ENCODE measurements at regions not wholly inside any gene's neighbourhood (a gene's known extent, or its start where the extent isn't known, plus 50 kb on each side); places are given as distances from the start of the nearest gene placed in this dataset.
"Not testable (repeated sequence)": the region's sequence is repeated elsewhere in the genome, so short reads cannot be mapped to it uniquely, and the experiment has no call there.

DNA sequence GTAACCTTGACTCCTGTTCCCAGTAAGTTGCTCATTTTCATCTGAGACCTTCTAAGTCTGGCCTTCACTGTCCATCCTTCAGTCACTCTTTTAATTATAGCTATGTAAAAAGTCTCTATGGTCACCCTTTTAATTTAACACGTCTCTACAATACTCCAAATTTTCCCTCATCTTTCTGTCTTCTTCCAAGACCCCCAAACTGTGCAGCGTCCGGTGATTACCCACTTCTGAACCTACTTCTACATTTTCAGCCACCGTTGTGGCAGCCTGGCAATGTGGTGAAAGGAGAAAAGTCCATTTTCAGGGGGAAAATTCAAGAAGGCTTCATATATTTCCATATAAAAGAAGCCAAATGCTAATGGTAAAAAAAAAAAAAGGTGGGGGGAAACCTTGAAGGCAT is 283.4 kb downstream of the POTED start:
- H3K4me3 ChIP-seq; H3K27ac ChIP-seq; in situ Hi-C loops (cut with MboI; ENCODE audit: low pct_ligation_motif_present in 1 of 4, low pct_unique_long_range_greater_than_20kb in 1 of 4, low sequenced_read_pairs in 3 of 4); H3K4me1 ChIP-seq; H3K9me3 ChIP-seq; intact Hi-C loops (cut with DNase I; ENCODE audit: low total_unique reads); H3K27me3 ChIP-seq; H3K36me3 ChIP-seq; DNase-seq: not testable (repeated sequence)
- whole genome bisulfite sequencing, 2 donors (ENCODE audit: low coverage in 1 of 2), result 46 to 63% methylated on average over 4 of the region's 4 CpGs

DNA sequence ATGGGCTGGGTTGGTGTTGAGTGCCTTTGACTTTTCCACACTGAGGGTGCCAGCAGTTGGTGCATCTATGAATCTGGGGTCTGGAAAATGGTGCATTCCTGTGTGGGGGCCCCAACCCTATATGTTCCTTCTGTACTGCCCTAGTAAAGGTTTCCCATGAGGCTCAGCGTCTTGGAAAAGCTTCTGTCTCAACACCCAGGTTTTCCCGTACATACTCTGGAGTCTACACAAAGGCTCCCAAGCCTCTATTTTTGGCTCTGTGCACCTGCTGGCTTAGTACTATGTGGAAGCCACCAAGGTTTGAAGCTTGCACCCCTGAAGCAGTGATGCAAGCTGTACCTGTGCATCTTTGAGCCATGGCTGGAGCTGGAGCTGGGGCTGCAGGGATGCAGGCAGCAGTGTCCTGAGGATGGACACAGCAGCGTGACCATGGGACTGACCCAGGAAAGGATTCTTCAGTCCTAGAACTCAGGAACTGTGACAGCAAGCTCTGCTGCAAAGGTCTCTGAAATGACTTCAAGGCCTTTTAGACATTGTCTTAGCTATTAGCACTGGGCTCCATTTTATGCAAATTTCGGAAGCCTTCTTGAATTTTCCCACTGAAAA is 282.7 kb downstream of the POTED start:
- H3K4me1 ChIP-seq; H3K27ac ChIP-seq; H3K4me3 ChIP-seq; intact Hi-C loops (cut with DNase I; ENCODE audit: low total_unique reads); H3K9me3 ChIP-seq; H3K27me3 ChIP-seq; in situ Hi-C loops (cut with MboI; ENCODE audit: low pct_ligation_motif_present in 1 of 4, low pct_unique_long_range_greater_than_20kb in 1 of 4, low sequenced_read_pairs in 3 of 4); H3K36me3 ChIP-seq; DNase-seq: not testable (repeated sequence)
- WGBS, 2 donors (ENCODE audit: low coverage in 1 of 2), result 60 to 65% methylated on average over 4 of the region's 4 CpGs

DNA sequence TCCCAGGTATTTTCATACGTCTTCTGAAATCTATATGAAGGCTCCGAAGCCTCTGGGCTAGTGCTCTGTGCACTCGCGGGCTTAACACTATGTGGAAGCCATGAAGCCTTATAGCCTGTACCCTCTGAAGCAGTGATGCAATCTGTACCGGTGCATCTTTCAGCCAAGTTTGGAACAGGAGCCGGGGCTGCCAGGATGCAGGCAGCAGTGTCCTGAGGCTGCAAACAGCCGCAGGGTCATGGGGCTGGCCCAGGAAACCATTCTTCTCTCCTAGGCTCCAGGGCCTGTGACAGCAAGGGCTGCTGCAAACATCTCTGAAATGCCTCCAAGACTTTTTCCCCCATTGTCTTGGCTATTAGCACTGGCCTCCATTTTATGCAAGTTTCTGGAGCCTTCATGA is 279.6 kb downstream of the POTED start:
- H3K36me3 ChIP-seq; H3K27ac ChIP-seq; H3K27me3 ChIP-seq; intact Hi-C loops (cut with DNase I; ENCODE audit: low total_unique reads); DNase-seq; H3K9me3 ChIP-seq; H3K4me3 ChIP-seq; in situ Hi-C loops (cut with MboI; ENCODE audit: low pct_ligation_motif_present in 1 of 4, low pct_unique_long_range_greater_than_20kb in 1 of 4, low sequenced_read_pairs in 3 of 4); H3K4me1 ChIP-seq: not testable (repeated sequence)
- 62% methylated on average over 7 of the region's 7 CpGs; no CpG with 5 or more reads in 1 of the 2 donors for WGBS, 2 donors (ENCODE audit: low coverage in 1 of 2)

DNA sequence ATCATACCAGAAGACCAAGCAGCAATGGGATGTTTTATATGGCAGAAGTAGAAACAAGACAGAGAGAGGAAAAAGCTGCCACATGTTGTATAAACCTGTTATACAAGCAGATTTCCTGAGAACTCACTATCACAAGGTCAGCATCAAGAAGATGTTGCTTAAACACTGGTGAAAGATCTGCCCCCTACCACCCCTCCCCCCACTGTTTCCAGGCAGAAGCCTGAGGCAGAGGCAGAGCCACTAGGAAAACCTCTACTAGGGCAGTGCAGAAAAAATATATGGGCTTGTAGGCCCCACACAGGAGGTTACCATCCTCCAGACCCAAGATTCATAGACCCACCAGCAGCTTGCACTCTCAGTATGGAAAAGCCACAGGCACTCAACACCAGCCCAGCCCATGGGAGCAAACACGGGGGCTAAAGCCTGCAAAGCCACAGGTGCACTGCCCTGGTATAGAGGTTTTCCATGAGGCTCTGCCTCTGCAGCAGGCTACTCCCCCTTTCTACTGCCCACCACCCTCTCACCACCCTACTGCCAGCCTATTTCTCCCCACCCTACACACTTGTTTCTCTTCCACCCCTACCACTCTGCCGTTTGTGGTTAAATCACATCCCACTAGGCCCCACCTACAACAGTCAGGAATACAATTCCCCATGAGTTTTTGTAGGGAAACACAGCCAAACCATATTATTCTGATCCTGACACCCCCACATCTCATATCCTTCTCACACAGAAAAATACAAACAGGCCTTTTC is 274.2 kb downstream of the POTED start:
- WGBS, 2 donors (ENCODE audit: low coverage in 1 of 2), result 67 to 91% methylated on average over 2 of the region's 2 CpGs
- H3K4me3 ChIP-seq; H3K9me3 ChIP-seq; H3K36me3 ChIP-seq; H3K4me1 ChIP-seq; intact Hi-C loops (cut with DNase I; ENCODE audit: low total_unique reads); H3K27ac ChIP-seq; H3K27me3 ChIP-seq; DNase-seq; in situ Hi-C loops (cut with MboI; ENCODE audit: low pct_ligation_motif_present in 1 of 4, low pct_unique_long_range_greater_than_20kb in 1 of 4, low sequenced_read_pairs in 3 of 4): not testable (repeated sequence)

DNA sequence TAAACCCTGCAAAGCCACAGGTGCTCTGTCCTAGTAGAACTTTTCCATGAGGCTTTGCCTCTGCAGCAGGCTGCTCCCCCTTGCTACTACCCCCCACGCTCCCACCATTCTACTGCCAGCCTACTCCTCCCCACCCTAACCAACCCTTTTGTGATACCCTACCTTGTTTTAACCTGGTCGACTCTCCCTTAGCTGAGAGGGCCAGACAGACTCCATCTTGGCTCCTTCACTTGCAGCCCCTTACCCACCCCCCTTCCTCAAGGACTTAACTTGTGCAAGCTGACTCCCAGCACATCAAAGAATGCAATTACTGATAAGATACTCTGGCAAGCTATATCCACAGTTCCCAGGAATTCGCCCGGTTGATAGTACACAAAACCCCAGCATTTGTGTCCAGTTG is 267.9 kb downstream of the POTED start:
- H3K36me3 ChIP-seq; H3K27me3 ChIP-seq; DNase-seq; H3K27ac ChIP-seq; intact Hi-C loops (cut with DNase I; ENCODE audit: low total_unique reads); H3K4me1 ChIP-seq; H3K9me3 ChIP-seq; in situ Hi-C loops (cut with MboI; ENCODE audit: low pct_ligation_motif_present in 1 of 4, low pct_unique_long_range_greater_than_20kb in 1 of 4, low sequenced_read_pairs in 3 of 4); H3K4me3 ChIP-seq: not testable (repeated sequence)
- 79 to 83% methylated on average over 4 of the region's 4 CpGs for WGBS, 2 donors (ENCODE audit: low coverage in 1 of 2)

DNA sequence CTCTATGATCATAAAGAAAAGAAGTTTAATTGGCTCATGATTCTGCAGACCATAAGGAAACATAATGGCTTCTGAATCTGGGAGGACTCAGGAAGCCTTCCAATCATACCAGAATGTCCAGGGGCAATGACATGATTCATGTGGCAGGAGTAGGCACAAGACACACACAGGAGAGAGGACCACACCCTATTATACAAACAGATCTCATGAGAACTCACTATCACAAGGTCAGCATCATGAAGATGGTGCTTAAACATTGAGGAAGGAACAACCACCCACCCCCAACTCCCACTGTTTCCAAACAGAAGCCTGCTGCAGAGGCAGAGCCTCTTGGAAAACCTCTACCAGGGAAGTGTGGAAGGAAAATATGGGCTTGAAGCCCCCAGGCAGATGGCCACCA is 267.4 kb downstream of the POTED start:
- H3K27me3 ChIP-seq; in situ Hi-C loops (cut with MboI; ENCODE audit: low pct_ligation_motif_present in 1 of 4, low pct_unique_long_range_greater_than_20kb in 1 of 4, low sequenced_read_pairs in 3 of 4); H3K9me3 ChIP-seq; H3K27ac ChIP-seq; intact Hi-C loops (cut with DNase I; ENCODE audit: low total_unique reads); H3K36me3 ChIP-seq; H3K4me3 ChIP-seq; H3K4me1 ChIP-seq; DNase-seq: not testable (repeated sequence)

DNA sequence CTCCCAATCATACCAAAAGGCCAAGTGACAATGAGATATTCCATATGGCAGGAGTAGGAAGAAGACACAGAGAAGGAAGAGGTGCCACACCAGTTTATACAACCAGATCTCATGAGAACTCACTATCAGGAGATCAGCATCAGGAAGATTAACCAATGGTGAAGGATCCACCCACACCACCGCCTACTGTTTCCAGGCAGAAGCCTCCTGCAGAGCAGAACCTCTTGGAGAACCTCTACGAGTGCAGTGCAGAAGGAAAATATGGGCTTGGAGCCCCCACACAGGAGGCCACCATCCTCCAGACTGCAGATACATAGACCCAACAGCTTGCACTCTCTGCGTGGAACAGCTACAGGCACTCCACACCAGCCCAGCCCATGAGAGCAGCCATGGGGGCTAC is 264.4 kb downstream of the POTED start:
- intact Hi-C loops (cut with DNase I; ENCODE audit: low total_unique reads); H3K4me1 ChIP-seq; DNase-seq; H3K9me3 ChIP-seq; H3K4me3 ChIP-seq; H3K27ac ChIP-seq; H3K36me3 ChIP-seq; H3K27me3 ChIP-seq; in situ Hi-C loops (cut with MboI; ENCODE audit: low pct_ligation_motif_present in 1 of 4, low pct_unique_long_range_greater_than_20kb in 1 of 4, low sequenced_read_pairs in 3 of 4): not testable (repeated sequence)
- WGBS, 2 donors (ENCODE audit: low coverage in 1 of 2), result 58 to 80% methylated on average over 1 to 3 of the region's 3 CpGs

DNA sequence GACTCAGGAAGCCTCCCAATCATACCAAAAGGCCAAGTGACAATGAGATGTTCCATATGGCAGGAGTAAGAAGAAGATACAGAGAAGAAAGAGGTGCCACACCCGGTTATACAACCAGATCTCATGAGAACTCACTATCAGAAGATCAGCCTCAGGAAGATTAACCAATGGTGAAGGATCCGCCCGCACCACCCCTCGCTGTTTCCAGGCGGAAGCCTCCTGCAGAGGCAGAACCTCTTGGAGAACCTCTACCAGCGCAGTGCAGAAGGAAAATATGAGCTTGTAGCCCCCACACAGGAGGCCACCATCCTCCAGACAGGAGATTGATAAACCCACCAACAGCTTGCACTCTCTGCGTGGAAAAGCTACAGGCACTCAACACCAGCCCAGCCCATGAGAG is 245.1 kb downstream of the POTED start:
- no peak for DNase-seq
- no peak overlapping the region for H3K27ac ChIP-seq
- TF ChIP-seq EP300 (IDR thresholded peaks at IDR 0.05; ENCODE audit: low read depth) (no peak), POLR2AphosphoS5 (IDR thresholded peaks at IDR 0.05) (no peak), POLR2A (IDR thresholded peaks at IDR 0.05) (no peak)
- TF ChIP-seq, protein P1, sequence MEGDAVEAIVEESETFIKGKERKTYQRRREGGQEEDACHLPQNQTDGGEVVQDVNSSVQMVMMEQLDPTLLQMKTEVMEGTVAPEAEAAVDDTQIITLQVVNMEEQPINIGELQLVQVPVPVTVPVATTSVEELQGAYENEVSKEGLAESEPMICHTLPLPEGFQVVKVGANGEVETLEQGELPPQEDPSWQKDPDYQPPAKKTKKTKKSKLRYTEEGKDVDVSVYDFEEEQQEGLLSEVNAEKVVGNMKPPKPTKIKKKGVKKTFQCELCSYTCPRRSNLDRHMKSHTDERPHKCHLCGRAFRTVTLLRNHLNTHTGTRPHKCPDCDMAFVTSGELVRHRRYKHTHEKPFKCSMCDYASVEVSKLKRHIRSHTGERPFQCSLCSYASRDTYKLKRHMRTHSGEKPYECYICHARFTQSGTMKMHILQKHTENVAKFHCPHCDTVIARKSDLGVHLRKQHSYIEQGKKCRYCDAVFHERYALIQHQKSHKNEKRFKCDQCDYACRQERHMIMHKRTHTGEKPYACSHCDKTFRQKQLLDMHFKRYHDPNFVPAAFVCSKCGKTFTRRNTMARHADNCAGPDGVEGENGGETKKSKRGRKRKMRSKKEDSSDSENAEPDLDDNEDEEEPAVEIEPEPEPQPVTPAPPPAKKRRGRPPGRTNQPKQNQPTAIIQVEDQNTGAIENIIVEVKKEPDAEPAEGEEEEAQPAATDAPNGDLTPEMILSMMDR (IDR thresholded peaks at IDR 0.05), result no peak
- no peak overlapping the region for H3K4me3 ChIP-seq
- in situ Hi-C loops (cut with MboI; ENCODE audit: low pct_ligation_motif_present in 1 of 4, low pct_unique_long_range_greater_than_20kb in 1 of 4, low sequenced_read_pairs in 3 of 4), result no loop called here
- no peaks in the 10 kb centered on the region for H3K9me3 ChIP-seq
- H3K4me1 ChIP-seq, result no peaks in the 10 kb centered on the region
- no peaks in the 10 kb centered on the region for H3K27me3 ChIP-seq
- intact Hi-C loops (cut with DNase I; ENCODE audit: low total_unique reads), result no loop called here
- 80% methylated on average over 7 of the region's 7 CpGs; no CpG with 5 or more reads in 1 of the 2 donors for WGBS, 2 donors (ENCODE audit: low coverage in 1 of 2)
- no peaks in the 10 kb centered on the region for H3K36me3 ChIP-seq

DNA sequence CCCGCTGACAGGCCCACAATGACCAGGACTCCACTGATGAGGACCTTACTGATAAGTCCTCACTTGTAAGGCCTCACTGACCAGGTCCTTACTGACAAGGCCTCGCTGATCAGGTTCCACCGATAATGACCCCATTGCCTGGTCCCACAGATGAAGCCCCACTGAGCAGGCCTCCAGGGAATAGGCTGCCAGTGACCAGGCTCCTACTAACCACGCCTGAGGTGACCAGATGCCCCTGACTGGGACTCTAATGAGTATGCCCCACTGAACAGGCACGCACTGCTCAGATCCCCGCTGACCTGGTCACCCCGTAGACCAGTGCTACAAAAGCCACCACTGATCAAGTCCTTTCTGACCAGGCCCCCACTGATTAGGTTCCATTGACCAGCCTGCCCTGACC is 241.2 kb downstream of the POTED start:
- in situ Hi-C loops (cut with MboI; ENCODE audit: low pct_ligation_motif_present in 1 of 4, low pct_unique_long_range_greater_than_20kb in 1 of 4, low sequenced_read_pairs in 3 of 4); H3K4me3 ChIP-seq; H3K27me3 ChIP-seq; H3K9me3 ChIP-seq; H3K27ac ChIP-seq; H3K36me3 ChIP-seq; H3K4me1 ChIP-seq; intact Hi-C loops (cut with DNase I; ENCODE audit: low total_unique reads); DNase-seq: not testable (repeated sequence)
- WGBS, 2 donors (ENCODE audit: low coverage in 1 of 2), result 87% methylated on average over 4 of the region's 7 CpGs; no CpG with 5 or more reads in 1 of the 2 donors

DNA sequence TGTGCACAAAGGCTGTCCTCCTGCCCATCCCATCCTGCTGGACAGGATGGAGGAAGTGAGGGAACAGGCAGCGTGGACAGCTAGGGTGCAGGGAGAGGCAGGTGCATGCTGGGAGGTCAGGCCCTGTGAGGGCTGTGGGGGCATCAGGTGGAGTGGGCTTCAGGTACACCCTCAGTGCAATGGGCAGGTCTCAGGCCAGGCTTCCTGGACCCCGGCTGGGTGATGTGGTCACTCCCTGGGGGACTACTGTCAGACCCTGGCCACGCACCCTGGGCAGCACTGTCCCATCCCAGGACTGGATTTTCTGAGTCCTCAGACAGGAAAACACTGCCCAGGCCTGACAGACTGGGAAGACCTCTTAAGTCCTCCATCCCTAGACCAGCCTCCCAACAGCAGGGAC is 239.9 kb downstream of the POTED start:
- in situ Hi-C loops (cut with MboI; ENCODE audit: low pct_ligation_motif_present in 1 of 4, low pct_unique_long_range_greater_than_20kb in 1 of 4, low sequenced_read_pairs in 3 of 4); H3K9me3 ChIP-seq; H3K4me3 ChIP-seq; H3K27ac ChIP-seq; H3K4me1 ChIP-seq; intact Hi-C loops (cut with DNase I; ENCODE audit: low total_unique reads); DNase-seq; H3K27me3 ChIP-seq; H3K36me3 ChIP-seq: not testable (repeated sequence)
- WGBS, 2 donors (ENCODE audit: low coverage in 1 of 2), result 33% methylated on average over 2 of the region's 3 CpGs; no CpG with 5 or more reads in 1 of the 2 donors
